ENCODE measurements at regions not wholly inside any gene's neighbourhood (a gene's known extent, or its start where the extent isn't known, plus 50 kb on each side); places are given as distances from the start of the nearest gene placed in this dataset.

GRCh38 chr11:112507281-112507680 is 246.6 kb upstream of the PLET1 start:
- Mint-ChIP-seq H3K4me1 (no peaks in the 10 kb centered on the region), H3K36me3 (ENCODE audit: low read depth) (no peaks in the 10 kb centered on the region), H3K4me3 (no peak overlapping the region), H3K27me3 (peaks cover 7% of the 10 kb centered on the region), H3K27ac (no peak overlapping the region), H3K9me3 (no peaks in the 10 kb centered on the region)
- intact Hi-C loops (cut with micrococcal nuclease) = no loop called here
- no peak for DNase-seq

- Mint-ChIP-seq H3K4me3 (no peak overlapping the region), H3K4me1 (no peaks in the 10 kb centered on the region), H3K9me3 (no peaks in the 10 kb centered on the region), H3K27ac (no peak overlapping the region), H3K36me3 (ENCODE audit: low read depth) (no peaks in the 10 kb centered on the region), H3K27me3 (peaks cover 7% of the 10 kb centered on the region)
- intact Hi-C loops (cut with micrococcal nuclease) = no loop called here
- no peak for DNase-seq
Observed at GRCh38 chr11:112508750-112509149, 248.1 kb upstream of the PLET1 start.

GRCh38 chr11:112509300-112509699 is 248.6 kb upstream of the PLET1 start:
- H3K4me1 Mint-ChIP-seq = no peaks in the 10 kb centered on the region
- intact Hi-C loops (cut with micrococcal nuclease) = no loop called here
- H3K27ac Mint-ChIP-seq = no peak overlapping the region
- H3K36me3 Mint-ChIP-seq (ENCODE audit: low read depth) = no peaks in the 10 kb centered on the region
- no peaks in the 10 kb centered on the region for H3K9me3 Mint-ChIP-seq
- DNase-seq = no peak
- no peak overlapping the region for H3K4me3 Mint-ChIP-seq
- H3K27me3 Mint-ChIP-seq = peaks cover 7% of the 10 kb centered on the region

GRCh38 chr11:112511271-112511670 is 250.6 kb upstream of the PLET1 start:
- Mint-ChIP-seq H3K27me3 (peaks cover 7% of the 10 kb centered on the region), H3K4me3 (no peak overlapping the region), H3K36me3 (ENCODE audit: low read depth) (no peaks in the 10 kb centered on the region), H3K4me1 (no peaks in the 10 kb centered on the region), H3K27ac (no peak overlapping the region), H3K9me3 (no peaks in the 10 kb centered on the region)
- DNase-seq = no peak
- intact Hi-C loops (cut with micrococcal nuclease) = no loop called here

GRCh38 chr11:112511911-112512310 is 251.3 kb upstream of the PLET1 start:
- Mint-ChIP-seq H3K27me3 (peaks cover 5% of the 10 kb centered on the region), H3K4me3 (no peak overlapping the region), H3K9me3 (no peaks in the 10 kb centered on the region), H3K4me1 (no peaks in the 10 kb centered on the region), H3K27ac (no peak overlapping the region), H3K36me3 (ENCODE audit: low read depth) (no peaks in the 10 kb centered on the region)
- intact Hi-C loops (cut with micrococcal nuclease) = no loop called here
- no peak for DNase-seq

- Mint-ChIP-seq H3K27me3 (peaks cover 2% of the 10 kb centered on the region), H3K4me1 (no peaks in the 10 kb centered on the region), H3K27ac (no peak overlapping the region), H3K36me3 (ENCODE audit: low read depth) (no peaks in the 10 kb centered on the region), H3K4me3 (no peak overlapping the region), H3K9me3 (no peaks in the 10 kb centered on the region)
- intact Hi-C loops (cut with micrococcal nuclease) = no loop called here
- DNase-seq = no peak
Observed at GRCh38 chr11:112513417-112513816, 252.8 kb upstream of the PLET1 start.

GRCh38 chr11:112514011-112514740 is 253.5 kb upstream of the PLET1 start:
- Mint-ChIP-seq H3K27ac (no peak overlapping the region), H3K4me3 (no peak overlapping the region), H3K4me1 (no peaks in the 10 kb centered on the region), H3K9me3 (no peaks in the 10 kb centered on the region), H3K36me3 (ENCODE audit: low read depth) (no peaks in the 10 kb centered on the region), H3K27me3 (peaks cover 2% of the 10 kb centered on the region)
- intact Hi-C loops (cut with micrococcal nuclease) = no loop called here
- no peak for DNase-seq

- no peak overlapping the region for H3K27ac Mint-ChIP-seq
Observed at GRCh38 chr11:112516261-112516660, 255.6 kb upstream of the PLET1 start.

GRCh38 chr11:112516755-112517154 is 256.1 kb upstream of the PLET1 start:
- intact Hi-C loops (cut with micrococcal nuclease) = no loop called here
- Mint-ChIP-seq H3K4me3 (no peak overlapping the region), H3K9me3 (no peaks in the 10 kb centered on the region), H3K27me3 (no peaks in the 10 kb centered on the region), H3K36me3 (ENCODE audit: low read depth) (no peaks in the 10 kb centered on the region), H3K27ac (no peak overlapping the region), H3K4me1 (no peaks in the 10 kb centered on the region)
- DNase-seq = no peak

More at GRCh38 chr11:112516261-112516660, 255.6 kb upstream of the PLET1 start:
- H3K36me3 Mint-ChIP-seq (ENCODE audit: low read depth) = no peaks in the 10 kb centered on the region
- no peaks in the 10 kb centered on the region for H3K9me3 Mint-ChIP-seq
- intact Hi-C loops (cut with micrococcal nuclease) = no loop called here
- H3K4me1 Mint-ChIP-seq = no peaks in the 10 kb centered on the region
- DNase-seq = no peak
- H3K4me3 Mint-ChIP-seq = no peak overlapping the region
- H3K27me3 Mint-ChIP-seq = no peaks in the 10 kb centered on the region

- H3K9me3 Mint-ChIP-seq = no peaks in the 10 kb centered on the region
- intact Hi-C loops (cut with micrococcal nuclease) = no loop called here
- no peaks in the 10 kb centered on the region for H3K27me3 Mint-ChIP-seq
- H3K4me1 Mint-ChIP-seq = no peaks in the 10 kb centered on the region
- no peaks in the 10 kb centered on the region for H3K36me3 Mint-ChIP-seq (ENCODE audit: low read depth)
- no peak for DNase-seq
- H3K27ac Mint-ChIP-seq = no peak overlapping the region
- H3K4me3 Mint-ChIP-seq = no peak overlapping the region
Observed at GRCh38 chr11:112518371-112518770, 257.7 kb upstream of the PLET1 start.

GRCh38 chr11:112519751-112520150 is 259.1 kb upstream of the PLET1 start:
- H3K36me3 Mint-ChIP-seq (ENCODE audit: low read depth) = no peaks in the 10 kb centered on the region
- H3K9me3 Mint-ChIP-seq = no peaks in the 10 kb centered on the region
- DNase-seq = no peak
- no peaks in the 10 kb centered on the region for H3K27me3 Mint-ChIP-seq
- intact Hi-C loops (cut with micrococcal nuclease) = no loop called here
- no peaks in the 10 kb centered on the region for H3K4me1 Mint-ChIP-seq
- no peak overlapping the region for H3K4me3 Mint-ChIP-seq
- no peak overlapping the region for H3K27ac Mint-ChIP-seq

GRCh38 chr11:112520354-112520753 is 259.7 kb upstream of the PLET1 start:
- Mint-ChIP-seq H3K27ac (no peak overlapping the region), H3K27me3 (no peaks in the 10 kb centered on the region), H3K36me3 (ENCODE audit: low read depth) (no peaks in the 10 kb centered on the region), H3K4me3 (no peak overlapping the region), H3K9me3 (no peaks in the 10 kb centered on the region), H3K4me1 (no peaks in the 10 kb centered on the region)
- intact Hi-C loops (cut with micrococcal nuclease) = no loop called here
- no peak for DNase-seq

- no peaks in the 10 kb centered on the region for H3K36me3 Mint-ChIP-seq (ENCODE audit: low read depth)
Observed at GRCh38 chr11:112522536-112522935, 261.9 kb upstream of the PLET1 start.

GRCh38 chr11:112523031-112523430 is 262.4 kb upstream of the PLET1 start:
- Mint-ChIP-seq H3K4me1 (no peaks in the 10 kb centered on the region), H3K27me3 (peaks cover 2% of the 10 kb centered on the region), H3K36me3 (ENCODE audit: low read depth) (no peaks in the 10 kb centered on the region), H3K27ac (no peak overlapping the region), H3K4me3 (no peak overlapping the region), H3K9me3 (no peaks in the 10 kb centered on the region)
- intact Hi-C loops (cut with micrococcal nuclease) = no loop called here
- no peak for DNase-seq

More at GRCh38 chr11:112522536-112522935, 261.9 kb upstream of the PLET1 start:
- H3K4me3 Mint-ChIP-seq = no peak overlapping the region
- no peaks in the 10 kb centered on the region for H3K4me1 Mint-ChIP-seq
- intact Hi-C loops (cut with micrococcal nuclease) = no loop called here
- H3K27me3 Mint-ChIP-seq = peaks cover 2% of the 10 kb centered on the region
- no peaks in the 10 kb centered on the region for H3K9me3 Mint-ChIP-seq
- H3K27ac Mint-ChIP-seq = no peak overlapping the region
- DNase-seq = no peak

GRCh38 chr11:112523477-112523876 is 262.8 kb upstream of the PLET1 start:
- no peak overlapping the region for H3K27ac Mint-ChIP-seq
- no peaks in the 10 kb centered on the region for H3K9me3 Mint-ChIP-seq
- intact Hi-C loops (cut with micrococcal nuclease) = no loop called here
- no peaks in the 10 kb centered on the region for H3K36me3 Mint-ChIP-seq (ENCODE audit: low read depth)
- peaks cover 2% of the 10 kb centered on the region for H3K27me3 Mint-ChIP-seq
- no peak overlapping the region for H3K4me3 Mint-ChIP-seq
- DNase-seq = no peak
- no peaks in the 10 kb centered on the region for H3K4me1 Mint-ChIP-seq

Data from activated CD4-positive, alpha-beta T cell treated with anti-CD3 and anti-CD28 coated beads, Interleukin-2, amount 10 ng/mL, durations not matched to agents 24 days and 14 days (primary cell).